AG04450 (cell line): ENCODE measurements at regions not wholly inside any gene's neighbourhood (a gene's known extent, or its start where the extent isn't known, plus 50 kb on each side); places are given as distances from the start of the nearest gene placed in this dataset.
"Not testable (repeated sequence)": the region's sequence is repeated elsewhere in the genome, so short reads cannot be mapped to it uniquely, and the experiment has no call there.

Experiments
- CTCF ChIA-PET: fragments of 300-600, 350-600 bp; formaldehyde crosslinking; extraction: SDS; loops from one replicate; lab custom pipeline; 2022; ENCODE audit warnings: antibody characterized with exemption, inconsistent platforms; lab: Charles Lee
- POLR2A ChIA-PET: fragments of 350-600 bp; formaldehyde crosslinking; extraction: SDS; loops from one replicate; lab custom pipeline; 2021; ENCODE audit warnings: antibody characterized with exemption, inconsistent platforms; lab: Yijun Ruan, JAX
- DNase-seq: peaks from one replicate; pipeline ENCODE4 v3.0.0-alpha.2; 2011; ENCODE audit warnings: low read depth, low spot score
- H3K27ac ChIP-seq: one replicate; pipeline ENCODE4 v1.5.1; 2012; ENCODE audit warnings: low read depth, low read length, control low read depth
- H3K27me3 ChIP-seq: one replicate; pipeline ENCODE4 v1.6.0; 2012; ENCODE audit warnings: low read length; ENCODE audit not compliant: control insufficient read depth, insufficient read depth
- H3K4me3 ChIP-seq: 2 replicates; pipeline ENCODE4 v1.5.1; 2011; ENCODE audit warnings: mild to moderate bottlenecking, low read depth, low read length, control low read depth
- H3K9me3 ChIP-seq: 2 replicates; pipeline ENCODE4 v1.5.1; 2012; ENCODE audit warnings: low read length; ENCODE audit not compliant: control insufficient read depth, insufficient read depth
- TF ChIP-seq, protein P1 (sequence below): IDR thresholded peaks from 2 replicates; pipeline ENCODE4 v1.5.1; 2011; ENCODE audit warnings: low read depth, low read length, control low read depth, inconsistent platforms

DNA sequence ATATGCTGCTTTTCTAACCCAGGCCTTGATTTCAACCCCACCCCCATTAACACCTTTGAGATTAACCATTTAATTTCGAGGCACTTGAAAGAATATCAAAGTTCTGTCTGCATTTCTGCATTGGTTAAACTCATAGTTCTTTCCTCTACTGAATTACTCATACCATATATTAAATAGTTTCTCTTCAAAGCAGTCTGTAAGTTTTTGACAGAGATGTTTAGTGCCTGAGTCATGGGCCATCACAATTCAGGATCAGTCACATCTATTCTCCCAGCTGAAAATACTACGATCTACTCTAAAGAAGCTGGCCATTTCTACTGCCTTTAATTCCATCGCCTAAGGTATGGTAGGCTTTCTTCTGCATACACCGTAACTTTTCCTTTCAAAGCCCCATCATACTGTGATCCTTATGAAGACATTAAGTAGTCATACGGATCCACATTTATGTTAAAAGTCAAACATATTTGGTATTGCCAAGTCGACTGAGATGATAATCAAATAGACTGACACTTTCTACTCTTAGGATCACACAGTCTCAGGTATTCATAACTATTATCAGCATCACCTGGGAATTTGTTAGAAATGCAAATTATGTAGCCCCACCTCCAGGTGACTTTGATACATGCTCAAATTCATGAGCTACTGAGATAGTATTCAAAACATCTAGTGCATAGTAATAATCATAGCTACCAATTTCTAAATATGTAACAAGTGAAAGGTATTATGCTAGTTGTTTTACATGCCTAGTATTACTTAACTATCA lies 489.4 kb upstream of the IL12A start:
- H3K4me3 ChIP-seq: no peak overlapping the region
- no peak for DNase-seq

DNA sequence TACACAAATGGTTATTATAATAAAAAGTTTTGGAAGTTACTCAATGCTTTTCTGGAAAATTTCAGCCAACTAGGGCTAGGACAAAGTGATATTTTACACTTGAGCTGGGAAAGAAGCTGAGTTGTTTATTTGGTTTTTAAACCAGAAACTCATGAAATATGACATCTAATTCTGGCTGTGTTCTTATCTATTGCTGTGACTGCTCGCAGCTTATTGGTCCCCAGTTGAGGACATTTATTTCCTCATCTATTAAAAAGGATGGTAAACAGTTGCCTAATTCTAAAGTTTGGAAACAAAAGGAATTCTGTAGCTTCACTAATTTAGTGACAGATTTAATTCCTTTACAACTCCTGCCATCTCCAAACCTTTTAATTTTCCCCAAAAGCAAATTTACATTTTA lies 487.6 kb upstream of the IL12A start:
- Histone ChIP-seq H3K4me3 (no peak overlapping the region), H3K27ac (no peak overlapping the region), H3K27me3 (no peaks in the 10 kb centered on the region), H3K9me3 (no peaks in the 10 kb centered on the region)
- DNase-seq: no peak
- POLR2A ChIA-PET: no interaction called here
- CTCF ChIA-PET: no interaction called here
- TF ChIP-seq, protein P1, sequence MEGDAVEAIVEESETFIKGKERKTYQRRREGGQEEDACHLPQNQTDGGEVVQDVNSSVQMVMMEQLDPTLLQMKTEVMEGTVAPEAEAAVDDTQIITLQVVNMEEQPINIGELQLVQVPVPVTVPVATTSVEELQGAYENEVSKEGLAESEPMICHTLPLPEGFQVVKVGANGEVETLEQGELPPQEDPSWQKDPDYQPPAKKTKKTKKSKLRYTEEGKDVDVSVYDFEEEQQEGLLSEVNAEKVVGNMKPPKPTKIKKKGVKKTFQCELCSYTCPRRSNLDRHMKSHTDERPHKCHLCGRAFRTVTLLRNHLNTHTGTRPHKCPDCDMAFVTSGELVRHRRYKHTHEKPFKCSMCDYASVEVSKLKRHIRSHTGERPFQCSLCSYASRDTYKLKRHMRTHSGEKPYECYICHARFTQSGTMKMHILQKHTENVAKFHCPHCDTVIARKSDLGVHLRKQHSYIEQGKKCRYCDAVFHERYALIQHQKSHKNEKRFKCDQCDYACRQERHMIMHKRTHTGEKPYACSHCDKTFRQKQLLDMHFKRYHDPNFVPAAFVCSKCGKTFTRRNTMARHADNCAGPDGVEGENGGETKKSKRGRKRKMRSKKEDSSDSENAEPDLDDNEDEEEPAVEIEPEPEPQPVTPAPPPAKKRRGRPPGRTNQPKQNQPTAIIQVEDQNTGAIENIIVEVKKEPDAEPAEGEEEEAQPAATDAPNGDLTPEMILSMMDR: no peak

More for the DNA sequence above, 489.4 kb upstream of the IL12A start:
- POLR2A ChIA-PET: no interaction called here
- Histone ChIP-seq H3K9me3 (no peaks in the 10 kb centered on the region), H3K27me3 (no peaks in the 10 kb centered on the region), H3K27ac (no peak overlapping the region)
- CTCF ChIA-PET: interaction anchor here (1.4 kb wide), 1 partner anchor 239 kb away, joined by 4 read pairs; no protein-coding TSS in a partner anchor
- TF ChIP-seq, protein P1: no peak

DNA sequence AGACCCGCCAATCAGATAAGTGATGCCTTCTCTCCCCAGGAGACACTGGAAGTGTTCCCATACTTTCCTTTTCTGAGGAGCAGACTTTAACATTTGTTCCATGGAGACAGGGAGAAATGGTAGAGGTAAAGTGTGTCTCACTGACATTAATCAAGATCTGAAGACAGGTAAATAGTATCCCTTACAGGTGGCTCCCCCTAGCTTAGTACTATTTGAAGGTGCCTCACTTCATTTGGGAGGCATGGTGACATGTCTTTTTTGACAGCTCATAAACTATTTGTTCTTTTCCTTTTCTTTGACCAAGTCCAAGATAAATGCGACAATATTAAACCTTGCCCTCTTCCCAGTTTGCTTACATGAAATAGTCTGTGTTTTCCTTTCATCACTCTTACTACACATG lies 485.6 kb upstream of the IL12A start:
- Histone ChIP-seq H3K4me3 (no peak overlapping the region), H3K9me3 (no peaks in the 10 kb centered on the region), H3K27me3 (no peaks in the 10 kb centered on the region), H3K27ac (no peak overlapping the region)
- CTCF ChIA-PET: no interaction called here
- TF ChIP-seq, protein P1: no peak
- POLR2A ChIA-PET: no interaction called here
- DNase-seq: no peak

DNA sequence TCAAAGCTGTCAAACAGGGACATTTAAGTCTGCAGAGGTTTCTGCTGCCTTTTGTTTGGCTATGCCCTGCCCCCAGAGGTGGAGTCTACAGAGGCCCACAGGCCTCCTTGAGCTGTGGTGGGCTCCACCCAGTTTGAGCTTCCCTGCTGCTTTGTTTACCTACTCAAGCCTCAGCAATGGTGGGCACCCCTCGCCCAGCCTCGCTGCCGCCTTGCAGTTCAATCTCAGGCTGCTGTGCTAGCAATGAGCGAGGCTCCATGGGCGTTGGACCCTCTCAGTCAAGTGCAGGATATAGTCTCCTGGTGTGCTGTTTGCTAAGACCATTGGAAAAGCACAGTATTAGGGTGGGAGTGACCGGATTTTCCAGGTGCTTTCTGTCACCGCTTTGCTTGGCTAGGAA lies 477.6 kb upstream of the IL12A start:
- H3K27ac ChIP-seq, POLR2A ChIA-PET, H3K9me3 ChIP-seq, DNase-seq, CTCF ChIA-PET, H3K27me3 ChIP-seq, H3K4me3 ChIP-seq: not testable (repeated sequence)

DNA sequence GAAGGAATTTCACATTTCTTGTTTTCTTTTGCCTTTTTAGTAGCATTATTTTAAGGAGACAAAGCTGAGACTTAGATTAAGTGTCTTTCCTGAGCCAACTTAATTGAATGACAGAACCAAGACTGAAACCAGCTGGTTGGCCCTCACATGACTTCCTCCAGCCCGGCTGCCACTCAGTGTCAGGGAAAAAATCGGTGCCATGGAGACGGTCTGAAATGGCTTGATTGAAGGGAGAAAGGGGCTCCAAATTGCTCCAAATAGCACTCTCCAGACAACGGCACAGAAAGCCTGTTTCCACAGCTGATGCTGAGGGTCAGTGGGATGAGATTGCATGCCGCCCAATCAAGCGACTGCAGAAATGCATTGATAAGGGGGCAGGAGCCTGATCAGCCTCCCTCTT lies 475.2 kb upstream of the IL12A start:
- POLR2A ChIA-PET: no interaction called here
- TF ChIP-seq, protein P1: no peak
- CTCF ChIA-PET: no interaction called here
- no peak for DNase-seq
- no peaks in the 10 kb centered on the region for H3K9me3 ChIP-seq
- H3K27me3 ChIP-seq: peaks cover 6% of the 10 kb centered on the region
- no peak overlapping the region for H3K4me3 ChIP-seq
- H3K27ac ChIP-seq: peak overlapping the region; percentile 11
